ENCODE measurements at regions not wholly inside any gene's neighbourhood (a gene's known extent, or its start where the extent isn't known, plus 50 kb on each side); places are given as distances from the start of the nearest gene placed in this dataset.
A peak's percentile ranks its signal among the peaks of the same experiment; 100 is the strongest.

DNA sequence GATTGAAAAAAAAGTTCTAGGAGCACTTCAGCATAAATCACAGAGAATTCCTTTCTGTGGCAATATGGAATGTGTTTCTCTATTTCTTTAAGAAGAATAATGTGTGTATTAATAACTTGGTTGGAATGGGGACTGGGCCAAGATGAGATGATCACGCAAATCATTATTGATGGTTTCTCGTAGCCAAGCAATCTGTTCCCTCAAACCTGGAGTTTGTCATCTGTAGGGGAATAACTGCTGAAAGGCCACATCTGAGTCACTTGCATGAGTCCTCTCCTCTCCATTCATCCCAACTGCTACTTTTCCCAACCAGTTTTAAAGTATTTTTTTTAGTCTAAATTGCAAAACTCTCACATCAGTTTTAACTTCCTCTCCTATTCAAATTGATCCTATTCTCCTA, 480.4 kb downstream of the PLPP3 start:
- no peak overlapping the region for H3K4me3 ChIP-seq
- intact Hi-C loops (cut with DNase I) = no loop called here
- H3K9me3 ChIP-seq = no peaks in the 10 kb centered on the region
- H3K4me1 ChIP-seq = peaks cover 0 to 13% (median 8%) of the 10 kb centered on the region in 4 donors
- H3K36me3 ChIP-seq = no peaks in the 10 kb centered on the region
- WGBS = 41% methylated on average over 2 of the region's 2 CpGs
- H3K27me3 ChIP-seq = no peaks in the 10 kb centered on the region
- DNase-seq (ENCODE audit: extremely low spot score) = no peak
- no peak overlapping the region for H3K27ac ChIP-seq (replicated peaks in 1 of 4)
- TF ChIP-seq, protein P1, sequence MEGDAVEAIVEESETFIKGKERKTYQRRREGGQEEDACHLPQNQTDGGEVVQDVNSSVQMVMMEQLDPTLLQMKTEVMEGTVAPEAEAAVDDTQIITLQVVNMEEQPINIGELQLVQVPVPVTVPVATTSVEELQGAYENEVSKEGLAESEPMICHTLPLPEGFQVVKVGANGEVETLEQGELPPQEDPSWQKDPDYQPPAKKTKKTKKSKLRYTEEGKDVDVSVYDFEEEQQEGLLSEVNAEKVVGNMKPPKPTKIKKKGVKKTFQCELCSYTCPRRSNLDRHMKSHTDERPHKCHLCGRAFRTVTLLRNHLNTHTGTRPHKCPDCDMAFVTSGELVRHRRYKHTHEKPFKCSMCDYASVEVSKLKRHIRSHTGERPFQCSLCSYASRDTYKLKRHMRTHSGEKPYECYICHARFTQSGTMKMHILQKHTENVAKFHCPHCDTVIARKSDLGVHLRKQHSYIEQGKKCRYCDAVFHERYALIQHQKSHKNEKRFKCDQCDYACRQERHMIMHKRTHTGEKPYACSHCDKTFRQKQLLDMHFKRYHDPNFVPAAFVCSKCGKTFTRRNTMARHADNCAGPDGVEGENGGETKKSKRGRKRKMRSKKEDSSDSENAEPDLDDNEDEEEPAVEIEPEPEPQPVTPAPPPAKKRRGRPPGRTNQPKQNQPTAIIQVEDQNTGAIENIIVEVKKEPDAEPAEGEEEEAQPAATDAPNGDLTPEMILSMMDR (IDR thresholded peaks at IDR 0.05) = no peak
- TF ChIP-seq POLR2AphosphoS5 (IDR thresholded peaks at IDR 0.05) (no peak), EP300 (IDR thresholded peaks at IDR 0.05) (no peak), POLR2A (IDR thresholded peaks at IDR 0.05; ENCODE audit: low read depth) (no peak)

DNA sequence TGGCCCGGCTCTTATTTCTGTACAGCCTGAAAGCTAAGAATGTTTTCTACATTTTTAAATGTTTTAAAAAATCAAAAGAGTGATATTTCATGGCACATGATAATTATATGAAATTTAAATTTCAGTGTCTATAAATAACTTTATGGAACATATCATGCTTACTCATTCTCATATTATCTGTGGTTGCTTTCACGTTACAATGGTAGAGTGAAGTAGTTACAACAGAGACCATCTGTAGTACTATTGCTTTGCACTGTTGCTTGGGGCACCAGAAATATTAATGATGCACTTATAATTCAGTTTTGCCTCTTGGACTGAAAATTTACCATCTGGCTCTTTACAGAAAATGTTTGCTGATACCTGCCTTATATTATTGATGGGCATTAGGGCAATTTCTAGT, 481.6 kb downstream of the PLPP3 start:
- peaks cover 0 to 13% (median 8%) of the 10 kb centered on the region in 4 donors for H3K4me1 ChIP-seq
- no peaks in the 10 kb centered on the region for H3K9me3 ChIP-seq
- TF ChIP-seq POLR2AphosphoS5 (IDR thresholded peaks at IDR 0.05) (no peak), POLR2A (IDR thresholded peaks at IDR 0.05; ENCODE audit: low read depth) (no peak)
- TF ChIP-seq, protein P1 (IDR thresholded peaks at IDR 0.05) = no peak
- H3K4me3 ChIP-seq = no peak overlapping the region
- H3K27ac ChIP-seq (replicated peaks in 1 of 4) = no peak overlapping the region
- H3K27me3 ChIP-seq = no peaks in the 10 kb centered on the region
- intact Hi-C loops (cut with DNase I) = no loop called here
- no peak for DNase-seq (ENCODE audit: extremely low spot score)
- WGBS = 92% methylated on average over 2 of the region's 2 CpGs
- H3K36me3 ChIP-seq = no peaks in the 10 kb centered on the region

DNA sequence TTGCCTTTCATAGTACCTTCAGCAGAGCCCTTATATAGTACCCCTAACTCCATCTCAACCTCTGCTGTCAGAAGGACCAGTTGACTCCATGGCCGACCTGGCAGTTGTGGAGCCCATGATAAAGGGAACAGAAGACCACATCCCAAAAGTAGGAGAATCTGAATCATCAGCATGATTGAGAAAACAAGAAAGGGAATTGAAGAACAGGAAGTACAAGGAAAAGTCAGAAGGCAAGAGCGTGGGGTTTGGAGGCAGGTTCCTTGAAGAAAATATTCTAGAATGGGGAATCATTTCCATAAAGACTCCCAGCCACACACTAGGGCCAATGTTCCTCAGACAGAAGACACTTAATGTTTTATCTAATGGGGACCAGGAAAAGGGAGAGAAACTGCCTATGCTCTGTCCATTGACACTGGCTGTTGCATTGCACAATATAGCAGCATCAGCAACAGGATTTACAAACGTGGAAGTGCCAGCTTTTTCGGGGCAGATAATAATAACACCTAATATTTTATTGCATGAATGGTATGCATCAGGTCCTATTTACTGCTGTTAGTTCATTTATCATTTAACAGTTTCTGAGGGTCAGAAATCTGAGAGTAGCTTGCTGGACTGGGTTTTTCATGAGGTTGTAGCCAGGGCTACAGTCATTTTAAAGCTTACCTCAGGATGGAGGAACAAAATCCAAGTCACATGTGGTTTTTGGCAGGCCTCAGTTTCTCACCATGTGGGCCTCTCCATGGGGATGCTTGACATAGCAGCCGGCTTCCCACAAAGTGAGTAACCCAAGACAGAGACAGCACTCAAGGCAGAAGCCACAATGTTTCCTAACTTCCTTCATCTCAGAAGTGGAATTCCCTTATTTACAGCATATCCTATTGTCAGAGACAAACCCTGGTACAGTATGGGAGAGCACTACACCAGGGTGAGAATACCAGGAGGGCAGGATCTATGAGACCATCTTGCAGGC, 483.4 kb downstream of the PLPP3 start:
- intact Hi-C loops (cut with DNase I) = no loop called here
- H3K27ac ChIP-seq (replicated peaks in 1 of 4) = no peak overlapping the region
- H3K36me3 ChIP-seq = no peaks in the 10 kb centered on the region
- no peak overlapping the region for H3K4me3 ChIP-seq
- H3K9me3 ChIP-seq = no peaks in the 10 kb centered on the region
- H3K27me3 ChIP-seq = no peaks in the 10 kb centered on the region
- peak in 1 of 2 donors; percentile 14 for TF ChIP-seq POLR2AphosphoS5 (IDR thresholded peaks at IDR 0.05)
- TF ChIP-seq, protein P1 (IDR thresholded peaks at IDR 0.05) = no peak
- peaks cover 0 to 13% (median 8%) of the 10 kb centered on the region in 4 donors for H3K4me1 ChIP-seq
- DNase-seq (ENCODE audit: extremely low spot score) = no peak
- WGBS = 73% methylated on average over 4 of the region's 5 CpGs

DNA sequence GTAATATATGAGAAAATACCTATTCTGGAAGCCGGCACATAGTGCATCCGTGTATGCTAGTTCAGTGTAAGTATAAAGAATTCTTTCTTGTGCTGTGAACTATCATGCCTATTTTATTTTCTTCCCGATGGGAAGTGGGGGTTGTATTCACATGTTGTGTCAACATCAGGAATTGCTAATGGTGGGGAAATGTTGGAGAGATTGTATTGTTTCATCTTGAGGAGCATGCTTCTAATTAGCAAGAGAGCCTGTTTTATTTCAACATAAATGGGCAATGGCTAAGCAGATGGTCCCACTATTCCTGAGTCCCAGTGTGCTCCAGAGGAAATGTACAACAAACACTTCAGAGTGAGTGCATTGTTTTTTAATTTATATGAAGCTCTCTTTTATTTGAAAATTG, 485.2 kb downstream of the PLPP3 start:
- H3K27ac ChIP-seq (replicated peaks in 1 of 4) = no peak overlapping the region
- WGBS = 79% methylated on average over 3 of the region's 3 CpGs
- no peaks in the 10 kb centered on the region for H3K27me3 ChIP-seq
- TF ChIP-seq POLR2AphosphoS5 (IDR thresholded peaks at IDR 0.05) (no peak), EP300 (IDR thresholded peaks at IDR 0.05) (no peak), POLR2A (IDR thresholded peaks at IDR 0.05; ENCODE audit: low read depth) (no peak)
- TF ChIP-seq, protein P1 (IDR thresholded peaks at IDR 0.05) = no peak
- H3K9me3 ChIP-seq = no peaks in the 10 kb centered on the region
- no peak overlapping the region for H3K4me3 ChIP-seq
- no peak for DNase-seq (ENCODE audit: extremely low spot score)
- H3K36me3 ChIP-seq = no peaks in the 10 kb centered on the region
- intact Hi-C loops (cut with DNase I) = no loop called here
- H3K4me1 ChIP-seq = peaks cover 0 to 13% (median 8%) of the 10 kb centered on the region in 4 donors
